Inferior parietal cortex (tissue), 1 donor: ENCODE measurements at regions not wholly inside any gene's neighbourhood (a gene's known extent, or its start where the extent isn't known, plus 50 kb on each side); places are given as distances from the start of the nearest gene placed in this dataset.

ENCODE experiments used
- DNase-seq: peaks from one replicate; pipeline ENCODE4 v3.0.0-alpha.2; 2016; ENCODE audit errors: extremely low spot score

DNA sequence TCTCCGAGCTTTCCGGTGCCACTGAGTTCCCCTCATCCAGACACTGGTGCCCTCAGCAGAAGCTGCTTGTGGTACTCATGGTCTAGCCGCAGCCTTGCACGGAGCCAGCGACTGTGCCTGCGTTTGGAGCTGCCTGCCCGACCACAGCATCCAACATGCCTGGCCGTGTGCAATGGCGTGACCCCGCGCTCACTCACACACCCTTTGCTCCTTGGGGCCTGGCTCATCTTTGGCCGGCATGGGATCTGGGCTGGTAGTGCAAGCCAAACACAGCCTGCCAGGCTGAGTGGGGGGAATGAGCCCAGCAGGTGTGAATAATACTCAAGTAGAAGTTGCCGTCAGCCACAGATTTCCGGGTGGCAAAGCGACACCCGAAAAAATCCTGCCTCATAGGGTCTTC is 1178.7 kb upstream of the GBE1 start:
- no peak for DNase-seq

DNA sequence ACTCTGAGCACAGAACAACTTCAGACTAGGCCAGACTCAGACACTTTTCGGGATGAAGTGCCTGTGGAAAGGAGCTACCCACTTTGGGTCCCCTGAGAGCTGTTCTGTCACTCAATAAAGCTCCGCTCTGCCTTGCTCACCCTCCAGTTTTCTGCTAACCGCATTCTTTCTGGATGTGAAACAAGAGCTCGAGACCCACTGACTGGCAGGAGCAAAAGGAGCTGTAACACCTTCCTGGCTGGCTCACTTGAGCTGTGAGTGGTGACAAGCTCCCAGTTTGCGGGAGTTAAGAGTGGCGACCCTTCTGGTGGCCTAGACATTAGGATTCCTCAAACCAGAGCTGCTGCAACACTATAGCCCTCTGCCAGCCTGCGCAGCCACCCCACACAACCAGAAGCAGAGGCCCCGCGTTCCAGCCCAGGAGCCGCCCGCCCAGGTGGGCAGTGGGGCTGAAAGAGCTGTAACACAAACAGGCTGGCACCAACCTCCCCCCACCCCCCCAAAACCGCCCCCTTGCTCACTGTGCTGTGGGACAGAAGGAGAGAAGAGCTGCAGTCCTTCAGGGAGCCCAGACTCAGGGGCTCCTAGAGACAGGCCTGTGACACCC is 1178.1 kb upstream of the GBE1 start:
- no peak for DNase-seq

- no peak for DNase-seq
Observed at GRCh38 chr3:82938821-82939328, 1177.4 kb upstream of the GBE1 start.

- no peak for DNase-seq
Observed at GRCh38 chr3:82927309-82928253, 1166.1 kb upstream of the GBE1 start.

GRCh38 chr3:82891028-82891427 is 1129.6 kb upstream of the GBE1 start:
- DNase-seq: no peak

DNA sequence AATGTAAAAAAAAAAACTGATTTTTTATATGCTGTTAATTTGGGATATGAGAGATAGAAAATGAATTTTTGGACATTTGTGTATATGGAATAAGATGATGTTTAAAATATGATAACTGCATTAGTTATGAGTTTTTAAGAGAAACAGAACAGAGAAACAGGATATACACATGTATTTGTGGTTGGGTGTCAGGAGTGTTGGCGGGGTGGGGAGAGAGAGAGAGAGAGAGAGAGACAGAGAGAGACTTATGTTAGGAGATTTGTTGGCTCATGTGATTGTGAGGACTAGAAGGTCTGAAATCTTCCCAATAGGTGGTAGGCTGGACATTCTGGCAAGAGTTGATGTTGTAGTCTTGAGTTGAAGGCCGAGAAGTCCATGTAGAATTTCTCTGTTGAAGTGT is 1121.6 kb upstream of the GBE1 start:
- no peak for DNase-seq

GRCh38 chr3:82875401-82875800 is 1114.0 kb upstream of the GBE1 start:
- DNase-seq: no peak

GRCh38 chr3:82839871-82840270 is 1078.4 kb upstream of the GBE1 start:
- DNase-seq: no peak

- no peak for DNase-seq
Observed at GRCh38 chr3:82834098-82834497, 1072.7 kb upstream of the GBE1 start.

GRCh38 chr3:82824491-82824890 is 1063.0 kb upstream of the GBE1 start:
- no peak for DNase-seq

DNA sequence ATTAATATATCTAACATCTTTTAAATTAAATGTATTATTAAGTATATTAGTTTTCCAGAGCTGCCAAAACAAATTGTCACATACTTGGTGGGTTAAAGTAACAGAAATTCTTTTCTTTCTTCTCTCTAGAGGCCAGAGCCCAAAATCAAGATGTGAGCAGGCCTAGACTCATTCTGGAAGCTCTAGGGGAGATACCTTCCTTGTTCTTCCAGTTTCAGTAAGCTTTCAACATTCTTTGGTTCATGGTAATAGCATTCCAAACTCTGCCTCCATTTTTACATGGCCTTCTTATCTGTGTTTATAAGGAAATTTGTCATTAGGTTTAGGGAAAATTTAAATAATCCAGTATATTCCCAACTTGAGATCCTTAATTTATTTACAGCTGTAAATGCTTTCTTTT is 1054.6 kb upstream of the GBE1 start:
- DNase-seq: no peak

DNA sequence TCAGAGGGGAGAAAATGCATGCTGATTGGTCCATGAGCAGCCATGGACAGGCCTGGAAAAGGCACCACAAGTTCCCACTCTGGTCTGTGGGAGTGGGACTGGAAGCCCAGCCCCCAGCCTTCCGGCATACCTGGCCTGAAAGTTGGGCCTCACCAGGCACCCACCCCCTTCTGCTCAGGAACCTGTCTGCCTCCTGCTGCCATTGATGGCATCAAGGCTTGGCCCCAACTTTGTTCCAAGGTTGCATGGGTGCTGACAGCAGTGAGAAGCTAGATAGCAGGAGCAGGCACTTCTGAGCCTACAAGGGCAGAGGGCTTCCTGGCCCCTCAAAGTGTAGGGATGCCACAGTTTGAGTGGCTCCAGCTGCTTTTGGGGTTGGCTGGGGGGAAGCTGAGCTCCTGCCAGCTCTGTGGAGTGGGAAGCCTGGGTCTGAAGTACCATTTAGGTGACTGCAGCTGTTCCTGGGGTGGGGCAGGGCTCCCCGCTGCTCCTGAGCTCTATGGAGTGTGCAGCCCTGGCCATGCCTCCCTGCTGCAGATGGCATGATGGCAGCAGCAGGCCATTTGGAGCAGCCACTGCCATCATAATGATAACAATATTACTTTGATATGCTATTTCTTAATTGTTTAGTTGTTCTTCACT is 1054.1 kb upstream of the GBE1 start:
- DNase-seq: no peak

GRCh38 chr3:82814660-82815059 is 1053.2 kb upstream of the GBE1 start:
- no peak for DNase-seq

DNA sequence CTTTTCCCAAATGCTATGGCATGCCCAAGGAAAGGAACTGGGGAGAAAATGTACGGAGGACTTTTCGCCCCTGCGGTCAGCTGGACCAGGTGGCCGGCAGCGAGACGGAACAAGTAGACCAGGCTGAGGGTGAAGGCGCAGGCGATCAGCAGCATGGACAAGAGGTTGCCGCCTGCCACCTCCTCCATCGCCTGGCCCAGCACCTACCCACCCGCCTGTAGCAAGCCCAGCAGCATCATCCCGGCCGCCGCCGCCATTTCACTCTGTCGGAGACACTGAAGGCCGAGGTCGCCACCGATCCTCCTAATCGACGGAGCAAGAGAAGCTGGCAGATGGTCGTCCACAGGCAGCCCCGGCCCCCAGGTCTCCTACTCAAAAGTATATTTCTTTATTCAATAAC is 1046.3 kb upstream of the GBE1 start:
- no peak for DNase-seq

DNA sequence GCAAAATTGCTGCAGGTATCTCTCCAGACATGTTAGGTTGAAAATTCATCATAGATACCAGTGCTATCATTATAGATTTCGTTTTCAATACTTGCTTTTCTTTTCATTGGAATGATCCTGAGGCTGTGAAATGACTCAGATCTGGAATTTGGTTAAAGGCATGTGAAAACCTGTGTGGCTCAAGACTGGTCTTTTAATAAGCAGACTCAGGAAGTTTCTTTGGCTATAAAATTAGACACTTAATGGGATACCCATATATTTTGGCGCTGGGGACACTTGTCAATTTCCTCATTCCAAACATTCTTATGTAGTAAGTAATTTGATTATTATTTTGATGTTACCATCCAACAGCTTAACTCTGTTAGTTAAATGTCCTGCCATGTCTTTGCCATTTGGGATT is 1041.1 kb upstream of the GBE1 start:
- DNase-seq: no peak

GRCh38 chr3:82800248-82800647 is 1038.8 kb upstream of the GBE1 start:
- no peak for DNase-seq

DNA sequence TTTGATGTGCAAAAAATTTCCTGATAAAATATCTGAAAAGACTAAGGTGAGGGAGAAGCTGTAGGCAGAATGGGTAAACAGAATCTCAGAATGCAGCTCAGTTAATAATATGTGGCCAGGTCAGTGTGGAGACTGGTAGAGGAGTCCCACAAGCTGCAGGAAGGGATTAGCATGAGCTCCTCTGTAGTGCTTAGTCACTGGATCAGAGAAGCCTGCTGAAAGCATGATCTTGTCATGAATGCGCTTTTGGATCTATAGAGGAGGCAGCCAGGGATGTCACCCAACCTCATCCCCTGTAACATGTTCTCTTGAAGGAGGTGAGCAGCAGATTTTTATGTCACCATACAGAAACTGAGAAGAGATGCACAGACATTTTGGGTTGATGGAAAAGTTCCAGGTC is 1035.3 kb upstream of the GBE1 start:
- no peak for DNase-seq

DNA sequence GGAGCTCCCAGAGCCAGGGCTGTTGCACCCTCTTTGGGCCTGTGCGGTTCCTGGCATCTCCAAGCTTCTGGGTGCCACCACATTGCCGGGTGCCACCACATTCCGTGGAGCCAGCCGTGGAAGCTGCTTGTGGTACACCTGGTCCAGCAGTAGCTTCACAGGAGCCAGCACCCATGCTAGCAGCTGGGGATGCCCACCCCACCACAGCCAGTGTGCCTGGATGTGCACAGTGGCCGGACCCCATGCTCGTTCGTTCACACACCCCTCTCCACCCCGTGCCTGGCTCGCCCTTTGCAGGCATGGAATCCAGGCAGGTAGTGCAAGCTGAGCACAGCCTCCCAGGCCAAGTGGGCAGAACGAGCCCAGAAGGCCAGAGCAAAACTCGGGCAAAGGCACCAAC is 1029.8 kb upstream of the GBE1 start:
- no peak for DNase-seq

DNA sequence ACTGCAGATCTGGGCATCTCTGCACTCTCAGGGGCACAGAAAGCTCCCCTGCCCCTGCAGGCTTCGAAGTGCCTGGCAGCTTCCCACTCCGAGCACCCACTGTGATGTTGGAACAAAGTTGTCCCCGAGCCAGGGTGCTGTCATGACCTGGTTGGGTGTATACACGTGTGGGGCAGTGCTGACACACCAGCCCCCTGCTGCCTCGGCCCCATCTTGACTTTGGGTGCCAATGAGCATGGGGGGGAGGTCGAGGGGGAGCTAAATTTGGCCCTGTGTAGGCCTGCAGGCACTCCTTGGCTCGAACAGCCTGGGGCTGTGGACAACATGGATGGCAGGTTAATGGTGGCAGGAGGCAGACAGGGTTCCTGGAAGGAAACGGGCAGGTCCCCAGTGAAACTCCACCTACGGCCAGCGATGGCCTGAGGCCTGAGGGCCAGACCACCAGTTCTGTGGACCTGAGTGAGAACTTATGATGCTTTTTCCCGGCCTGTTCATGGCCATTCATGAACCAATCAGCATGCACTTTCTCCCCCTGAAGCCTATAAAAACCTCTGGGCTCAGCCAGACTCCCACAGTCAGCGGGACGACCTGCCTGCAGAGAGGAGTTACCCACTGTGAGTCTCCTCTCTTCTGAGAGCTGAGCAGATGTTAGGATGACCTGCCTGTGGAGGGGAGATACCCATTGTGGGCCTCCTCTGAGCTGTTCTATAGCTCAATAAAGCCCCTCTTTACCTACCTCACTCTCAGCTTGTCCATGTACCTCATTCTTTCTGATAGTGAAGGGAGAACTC is 1029.1 kb upstream of the GBE1 start:
- no peak for DNase-seq

- no peak for DNase-seq
Observed at GRCh38 chr3:82783194-82783593, 1021.7 kb upstream of the GBE1 start.

DNA sequence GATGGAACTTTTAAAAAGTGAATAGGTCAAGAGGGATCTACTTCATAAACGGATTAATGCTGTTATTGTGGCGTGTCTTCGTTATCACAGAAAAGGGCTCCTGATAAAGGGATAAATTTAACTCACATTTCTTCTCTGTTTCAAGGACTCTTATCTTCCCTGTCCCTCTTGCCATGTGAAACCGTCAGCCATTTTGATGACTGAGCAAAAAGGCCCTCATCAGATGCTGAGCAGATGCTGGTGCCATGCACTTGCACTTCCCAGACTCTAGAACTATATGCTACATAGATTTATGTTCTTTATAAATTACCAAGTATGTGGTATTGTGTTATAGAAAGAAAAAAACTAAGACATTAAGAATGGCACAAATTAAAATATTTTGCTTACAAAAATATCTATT is 1011.8 kb upstream of the GBE1 start:
- no peak for DNase-seq

- no peak for DNase-seq
Observed at GRCh38 chr3:82764521-82764920, 1003.1 kb upstream of the GBE1 start.
